EH (cell line): ENCODE measurements at regions not wholly inside any gene's neighbourhood (a gene's known extent, or its start where the extent isn't known, plus 50 kb on each side); places are given as distances from the start of the nearest gene placed in this dataset.
"Not testable (repeated sequence)": the region's sequence is repeated elsewhere in the genome, so short reads cannot be mapped to it uniquely, and the experiment has no call there.

ENCODE experiments used
- DNase-seq: peaks from one replicate; pipeline ENCODE4 v3.0.0-alpha.2; 2015; ENCODE audit warnings: low read depth

DNA sequence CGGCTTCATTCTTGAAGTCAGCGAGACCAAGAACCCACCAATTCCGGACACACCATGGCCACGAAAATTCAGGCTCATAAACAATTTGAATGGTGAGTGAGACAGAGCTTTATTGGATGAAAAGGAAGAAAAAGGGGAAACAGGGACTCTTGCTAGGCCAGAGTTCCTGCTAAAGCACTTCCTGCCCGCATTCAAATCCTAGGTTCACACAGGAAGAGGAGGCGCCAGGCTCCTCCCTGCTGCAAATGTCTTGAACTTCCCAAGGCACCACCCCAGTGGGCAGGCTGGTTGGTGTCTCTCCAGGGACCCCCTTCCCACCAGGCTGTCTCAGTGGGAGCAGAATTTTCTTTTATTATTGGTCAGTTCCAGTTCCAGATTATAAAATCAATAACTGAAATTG, 121.2 kb downstream of the FSCB start:
- no peak for DNase-seq

DNA sequence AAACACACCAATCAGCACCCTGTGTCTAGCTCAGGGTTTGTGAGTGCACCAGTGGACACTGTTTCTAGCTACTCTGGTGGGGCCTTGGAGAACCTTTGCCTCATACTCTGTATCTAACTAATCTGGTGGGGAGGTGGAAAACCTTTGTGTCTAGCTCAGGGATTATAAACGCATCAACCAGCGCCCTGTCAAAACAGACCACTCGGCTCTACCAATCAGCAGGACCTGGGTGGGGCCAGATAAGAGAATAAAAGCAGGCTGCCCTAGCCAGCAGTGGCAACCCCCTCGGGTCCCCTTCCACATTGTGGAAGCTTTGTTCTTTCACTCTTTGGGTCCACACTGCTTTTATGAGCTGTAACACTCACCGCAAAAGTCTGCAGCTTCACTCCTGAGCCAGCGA, 121.8 kb downstream of the FSCB start:
- DNase-seq: not testable (repeated sequence)

GRCh38 chr14:44384601-44385293, 122.3 kb downstream of the FSCB start:
- not testable (repeated sequence) for DNase-seq

DNA sequence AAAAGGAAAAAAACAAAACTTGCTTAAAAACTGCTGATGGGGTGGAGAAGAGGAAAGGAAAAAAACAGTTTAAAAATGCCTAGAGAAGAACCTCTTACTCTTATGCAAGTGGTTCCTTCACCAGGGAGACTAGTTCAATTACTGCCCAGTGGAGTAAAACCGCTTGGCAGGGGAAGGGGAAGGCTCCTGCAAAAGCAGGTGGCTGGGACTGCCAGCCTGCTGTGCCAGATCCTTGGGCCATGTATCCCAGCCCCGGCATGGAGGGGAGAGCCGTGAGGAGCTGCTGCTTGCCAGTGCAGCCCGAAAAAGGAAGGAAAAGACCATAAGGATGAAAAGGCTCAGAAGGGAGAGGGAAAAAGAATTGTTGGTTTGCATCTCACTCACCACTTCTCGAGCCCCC, 123.0 kb downstream of the FSCB start:
- DNase-seq: no peak

- no peak for DNase-seq
These were observed 123.4 kb downstream of the FSCB start for GRCh38 chr14:44383636-44384035.

DNA sequence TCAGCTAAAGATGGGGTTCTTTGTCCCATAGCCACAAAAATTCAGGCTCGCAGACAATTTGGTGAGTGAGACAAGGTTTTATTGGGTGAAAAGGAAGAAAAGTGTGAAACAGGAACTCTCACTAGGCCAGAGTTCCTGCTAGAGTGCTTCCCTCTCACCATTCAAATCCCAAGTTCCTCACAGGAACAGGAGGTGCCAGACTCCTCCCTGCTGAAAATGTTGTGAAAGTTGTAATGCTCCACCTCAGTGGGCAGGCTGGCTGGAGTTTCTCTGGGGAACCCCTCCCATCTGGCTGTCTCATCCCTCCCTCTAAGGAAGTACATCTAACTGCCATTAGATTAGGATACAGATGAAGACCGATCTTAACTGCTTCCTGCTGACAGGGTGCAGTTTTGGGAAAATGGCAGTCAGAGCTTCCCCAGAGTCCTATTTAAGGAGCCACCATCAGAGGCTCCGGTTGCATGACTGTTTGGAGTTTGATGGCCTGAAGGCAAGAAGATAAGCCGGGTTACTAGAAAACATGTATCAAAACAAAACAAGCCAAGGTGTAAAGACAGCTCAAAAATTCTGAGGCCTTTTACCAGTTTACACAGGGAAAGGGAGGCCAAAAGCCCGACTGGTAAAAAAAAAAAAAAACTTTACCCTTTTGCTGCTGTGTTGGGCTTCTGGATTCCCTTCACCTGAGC, 127.6 kb downstream of the FSCB start:
- DNase-seq: no peak

- DNase-seq: no peak
These were observed 132.2 kb downstream of the FSCB start for GRCh38 chr14:44374906-44375305.

DNA sequence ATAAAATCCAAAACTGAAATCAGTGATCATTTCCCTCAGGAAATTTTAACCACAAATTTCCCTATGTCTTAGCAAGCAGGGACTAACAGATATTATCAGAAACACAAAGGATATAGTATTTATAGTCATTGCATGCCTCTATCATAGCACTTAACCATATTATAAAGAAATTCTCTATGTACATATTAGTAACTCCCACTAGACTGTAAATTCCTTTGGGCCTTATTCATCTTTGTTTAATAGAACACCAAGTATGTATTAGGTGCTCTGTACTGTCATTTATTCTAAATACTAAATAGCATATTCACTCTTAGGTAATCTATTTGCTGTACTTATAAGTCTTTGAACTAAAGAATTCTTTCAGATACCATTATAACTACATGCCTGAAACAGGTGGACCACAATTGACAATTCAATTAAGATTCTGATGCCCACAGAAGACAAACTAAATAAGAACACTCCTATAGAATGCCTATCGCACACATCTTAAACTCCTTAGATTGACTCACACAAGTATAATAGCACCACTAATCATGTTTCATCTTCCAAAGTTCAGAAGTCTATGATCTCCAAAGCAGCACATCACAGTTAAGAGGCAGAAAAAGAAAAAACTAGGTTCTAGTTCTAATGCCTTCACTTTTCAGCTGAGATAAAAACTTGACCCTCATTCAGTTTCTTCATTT, 134.1 kb downstream of the FSCB start:
- no peak for DNase-seq

GRCh38 chr14:44372231-44372630, 134.9 kb downstream of the FSCB start:
- DNase-seq: no peak

GRCh38 chr14:44370727-44371126, 136.4 kb downstream of the FSCB start:
- DNase-seq: no peak

DNA sequence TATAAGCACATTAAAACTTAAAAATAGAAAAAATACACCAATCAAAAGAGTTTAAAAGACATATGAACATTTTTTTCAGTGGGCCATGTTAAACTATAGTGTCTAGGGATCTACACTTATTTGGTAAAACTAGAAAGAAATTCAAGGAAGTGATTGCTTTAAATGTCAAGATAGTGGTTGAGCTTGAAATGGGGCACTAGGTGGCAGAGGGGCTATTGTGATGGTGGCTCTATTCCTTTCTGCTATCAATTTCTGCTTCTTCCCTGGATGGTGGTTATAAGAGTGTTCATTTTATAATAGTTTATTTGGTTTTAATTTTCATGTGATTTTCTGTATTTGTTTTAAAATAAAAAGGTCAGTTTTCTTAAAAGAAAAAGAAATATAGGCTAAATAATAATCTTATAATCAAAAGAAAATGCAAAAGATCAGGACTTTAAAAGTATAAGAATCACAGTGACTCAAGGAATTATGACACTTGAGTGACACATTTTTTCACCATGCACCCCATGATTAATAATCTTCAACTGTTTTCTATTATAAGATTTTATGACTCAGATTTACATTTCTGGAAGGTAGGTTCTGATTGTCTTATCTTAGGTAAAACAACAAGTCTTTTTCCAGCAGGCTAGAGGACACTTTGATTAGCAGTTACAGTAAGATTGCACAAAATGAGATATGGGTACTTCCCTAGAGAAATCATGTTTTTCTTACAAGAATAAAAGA, 137.5 kb downstream of the FSCB start:
- DNase-seq: no peak

- no peak for DNase-seq
These were observed 146.0 kb downstream of the FSCB start for GRCh38 chr14:44361083-44361482.

GRCh38 chr14:44353805-44354204, 153.3 kb downstream of the FSCB start:
- no peak for DNase-seq

GRCh38 chr14:44352201-44352600, 154.9 kb downstream of the FSCB start:
- no peak for DNase-seq

GRCh38 chr14:44347316-44347715, 159.8 kb downstream of the FSCB start:
- DNase-seq: no peak

DNA sequence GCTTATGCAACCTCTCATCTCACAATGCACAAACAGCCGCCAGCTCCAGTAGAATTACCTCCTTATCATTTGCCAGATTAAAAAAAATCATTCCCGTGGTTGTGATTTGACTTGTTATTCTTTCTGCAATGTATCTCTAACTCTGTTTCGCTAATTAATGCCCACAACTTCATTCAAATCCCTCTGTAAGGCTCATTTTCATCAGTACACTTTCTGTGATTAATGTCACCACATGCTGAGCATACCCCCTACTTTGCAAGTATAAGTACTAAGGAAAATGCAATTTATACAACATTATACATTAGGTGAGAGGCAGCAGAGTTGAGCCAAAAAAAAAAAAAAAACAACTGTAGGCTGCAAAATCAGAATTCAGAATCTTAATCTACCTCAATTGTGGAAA, 166.0 kb downstream of the FSCB start:
- DNase-seq: no peak

- DNase-seq: no peak
These were observed 167.2 kb downstream of the FSCB start for GRCh38 chr14:44339862-44340261.

GRCh38 chr14:44339231-44339630, 167.9 kb downstream of the FSCB start:
- DNase-seq: no peak

DNA sequence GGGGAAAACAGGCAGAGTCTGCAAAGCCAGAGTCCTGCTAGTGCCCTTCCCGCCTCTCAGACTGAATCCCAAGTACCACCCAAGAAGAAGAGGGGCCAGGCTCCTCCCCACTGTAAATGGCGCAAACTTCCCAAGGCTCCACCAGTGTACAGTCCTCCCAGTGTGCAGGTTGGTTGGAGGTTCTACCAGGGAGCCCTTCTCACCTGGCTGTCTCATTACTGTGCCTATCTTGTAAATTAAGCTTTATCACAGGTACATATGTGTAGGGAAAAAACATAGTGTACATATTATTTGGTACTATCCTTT, 189.7 kb downstream of the FSCB start:
- no peak for DNase-seq

DNA sequence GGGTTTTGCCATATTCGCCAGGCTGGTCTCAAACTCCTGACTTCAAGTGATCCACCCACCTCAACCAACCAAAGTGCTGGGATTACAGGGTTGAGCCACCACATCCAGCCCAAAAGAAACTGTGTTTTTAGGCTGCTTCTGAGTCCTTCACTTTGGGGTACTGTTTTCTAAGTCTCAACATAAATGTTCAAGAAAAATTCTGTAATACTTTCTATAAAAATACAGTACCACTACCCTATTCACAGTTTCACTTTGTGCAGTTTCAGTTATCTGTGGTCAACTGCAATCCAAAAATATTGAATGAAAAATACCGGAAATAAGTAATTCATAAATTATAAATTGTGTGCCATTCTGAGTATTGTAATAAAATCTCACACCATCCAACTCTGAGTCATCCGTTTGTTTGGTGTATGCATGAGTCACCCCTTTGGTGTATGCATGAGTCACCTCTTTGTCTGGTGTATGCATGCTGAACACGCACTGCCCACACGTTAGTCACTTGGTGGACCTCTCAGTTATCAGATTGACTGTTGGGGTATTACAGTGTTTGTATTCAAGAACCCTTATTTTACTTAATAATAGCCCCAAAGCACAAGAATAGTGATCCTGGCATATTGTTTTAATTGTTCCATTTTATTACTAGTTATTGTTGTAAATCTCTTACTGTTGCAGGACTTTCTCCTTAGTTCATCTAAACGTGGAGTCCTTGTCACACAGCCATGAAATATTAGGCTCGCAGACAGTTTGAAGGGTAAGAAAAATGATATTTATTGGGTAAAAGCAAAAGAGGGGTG, 190.2 kb downstream of the FSCB start:
- DNase-seq: peak; percentile 33

- DNase-seq: no peak
These were observed 197.8 kb downstream of the FSCB start for GRCh38 chr14:44309331-44309730.

GRCh38 chr14:44300916-44301315, 206.2 kb downstream of the FSCB start:
- no peak for DNase-seq
